GM23338 (cell line): ENCODE measurements at regions not wholly inside any gene's neighbourhood (a gene's known extent, or its start where the extent isn't known, plus 50 kb on each side); places are given as distances from the start of the nearest gene placed in this dataset.

Source experiments
- CREB1 ChIP-seq: fragments of 250-450 bp; sonication (Bioruptor Pico); IDR thresholded peaks from 2 replicates; pipeline ENCODE4 v1.5.0; 2020; ENCODE audit warnings: low read depth, mild to moderate bottlenecking, moderate library complexity
- EZH2phosphoT487 ChIP-seq: fragments of 200-600 bp; sonication (generic); IDR thresholded peaks from one replicate; pipeline ENCODE4 v1.8.1; 2018; ENCODE audit warnings: antibody characterized with exemption; ENCODE audit not compliant: unreplicated experiment
- JUNB ChIP-seq: IDR thresholded peaks from one replicate; pipeline ENCODE4 v1.6.1; 2016; ENCODE audit warnings: antibody characterized with exemption; ENCODE audit not compliant: unreplicated experiment
- STAT1 ChIP-seq: IDR thresholded peaks from one replicate; pipeline ENCODE4 v1.6.1; 2016; ENCODE audit warnings: antibody characterized with exemption; ENCODE audit not compliant: unreplicated experiment
- ZNF114 ChIP-seq: fragments of 250-450 bp; sonication (Bioruptor Pico); IDR thresholded peaks from 2 replicates; pipeline ENCODE4 v1.5.0; 2020; ENCODE audit warnings: mild to moderate bottlenecking, moderate library complexity
- ZNF462 ChIP-seq: fragments of 250-450 bp; sonication (Bioruptor Pico); IDR thresholded peaks from 2 replicates; pipeline ENCODE4 v1.5.0; 2020; ENCODE audit warnings: mild to moderate bottlenecking, moderate library complexity
- TF ChIP-seq, protein P1 (sequence below): IDR thresholded peaks from one replicate; pipeline ENCODE4 v1.6.1; 2018; ENCODE audit warnings: antibody characterized with exemption; ENCODE audit not compliant: unreplicated experiment
- TF ChIP-seq, protein P2 (sequence below): IDR thresholded peaks from 2 replicates; pipeline ENCODE4 v1.6.1; 2016; ENCODE audit warnings: antibody characterized with exemption

DNA sequence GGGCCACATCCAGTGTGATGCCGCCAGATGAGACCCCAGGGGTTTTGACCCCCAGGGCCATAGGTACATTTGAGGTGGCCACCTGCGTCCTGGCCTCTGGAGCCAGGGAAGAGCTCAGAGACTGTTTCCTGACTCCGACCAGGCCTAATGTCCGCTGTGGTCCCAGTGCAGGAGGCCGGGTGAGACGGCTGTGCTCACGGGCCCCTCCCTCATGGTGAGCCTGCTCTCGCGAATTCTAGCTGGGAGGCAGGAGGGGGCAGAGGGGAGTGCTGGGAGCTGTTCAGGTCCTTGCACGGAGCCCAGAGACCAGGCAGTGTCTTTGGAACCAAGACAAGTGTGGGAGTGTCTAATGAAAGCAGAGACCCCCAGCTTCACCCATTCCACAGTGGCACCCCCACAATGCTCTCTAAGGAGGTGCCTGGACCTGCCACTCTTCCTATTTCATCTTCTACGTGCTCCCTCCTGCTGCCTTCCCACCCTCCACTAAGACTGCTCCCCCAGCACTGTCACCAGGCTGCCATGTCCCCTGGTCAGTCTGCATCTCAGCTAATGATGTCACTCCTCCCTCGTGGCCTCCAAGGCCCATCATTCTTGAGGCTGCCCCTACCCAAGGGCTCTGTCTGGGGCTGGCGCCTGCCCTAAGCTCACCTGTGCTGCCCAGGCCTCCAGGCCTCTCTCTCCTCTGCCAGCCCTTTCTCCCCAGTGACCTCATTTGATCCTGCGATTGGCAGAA is 256.3 kb upstream of the C1orf174 start (continued):
- no peak for TF ChIP-seq ZNF462 (CRISPR knock-in tag)
- TF ChIP-seq ZNF114: no peak
- TF ChIP-seq EZH2phosphoT487: no peak
- TF ChIP-seq, protein P1, sequence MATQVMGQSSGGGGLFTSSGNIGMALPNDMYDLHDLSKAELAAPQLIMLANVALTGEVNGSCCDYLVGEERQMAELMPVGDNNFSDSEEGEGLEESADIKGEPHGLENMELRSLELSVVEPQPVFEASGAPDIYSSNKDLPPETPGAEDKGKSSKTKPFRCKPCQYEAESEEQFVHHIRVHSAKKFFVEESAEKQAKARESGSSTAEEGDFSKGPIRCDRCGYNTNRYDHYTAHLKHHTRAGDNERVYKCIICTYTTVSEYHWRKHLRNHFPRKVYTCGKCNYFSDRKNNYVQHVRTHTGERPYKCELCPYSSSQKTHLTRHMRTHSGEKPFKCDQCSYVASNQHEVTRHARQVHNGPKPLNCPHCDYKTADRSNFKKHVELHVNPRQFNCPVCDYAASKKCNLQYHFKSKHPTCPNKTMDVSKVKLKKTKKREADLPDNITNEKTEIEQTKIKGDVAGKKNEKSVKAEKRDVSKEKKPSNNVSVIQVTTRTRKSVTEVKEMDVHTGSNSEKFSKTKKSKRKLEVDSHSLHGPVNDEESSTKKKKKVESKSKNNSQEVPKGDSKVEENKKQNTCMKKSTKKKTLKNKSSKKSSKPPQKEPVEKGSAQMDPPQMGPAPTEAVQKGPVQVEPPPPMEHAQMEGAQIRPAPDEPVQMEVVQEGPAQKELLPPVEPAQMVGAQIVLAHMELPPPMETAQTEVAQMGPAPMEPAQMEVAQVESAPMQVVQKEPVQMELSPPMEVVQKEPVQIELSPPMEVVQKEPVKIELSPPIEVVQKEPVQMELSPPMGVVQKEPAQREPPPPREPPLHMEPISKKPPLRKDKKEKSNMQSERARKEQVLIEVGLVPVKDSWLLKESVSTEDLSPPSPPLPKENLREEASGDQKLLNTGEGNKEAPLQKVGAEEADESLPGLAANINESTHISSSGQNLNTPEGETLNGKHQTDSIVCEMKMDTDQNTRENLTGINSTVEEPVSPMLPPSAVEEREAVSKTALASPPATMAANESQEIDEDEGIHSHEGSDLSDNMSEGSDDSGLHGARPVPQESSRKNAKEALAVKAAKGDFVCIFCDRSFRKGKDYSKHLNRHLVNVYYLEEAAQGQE: no peak
- TF ChIP-seq JUNB: no peak
- no peak for TF ChIP-seq STAT1
- no peak for TF ChIP-seq CREB1
- TF ChIP-seq, protein P2, sequence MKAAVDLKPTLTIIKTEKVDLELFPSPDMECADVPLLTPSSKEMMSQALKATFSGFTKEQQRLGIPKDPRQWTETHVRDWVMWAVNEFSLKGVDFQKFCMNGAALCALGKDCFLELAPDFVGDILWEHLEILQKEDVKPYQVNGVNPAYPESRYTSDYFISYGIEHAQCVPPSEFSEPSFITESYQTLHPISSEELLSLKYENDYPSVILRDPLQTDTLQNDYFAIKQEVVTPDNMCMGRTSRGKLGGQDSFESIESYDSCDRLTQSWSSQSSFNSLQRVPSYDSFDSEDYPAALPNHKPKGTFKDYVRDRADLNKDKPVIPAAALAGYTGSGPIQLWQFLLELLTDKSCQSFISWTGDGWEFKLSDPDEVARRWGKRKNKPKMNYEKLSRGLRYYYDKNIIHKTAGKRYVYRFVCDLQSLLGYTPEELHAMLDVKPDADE: no peak
